Myocyte (in vitro differentiated cells): ENCODE measurements at regions not wholly inside any gene's neighbourhood (a gene's known extent, or its start where the extent isn't known, plus 50 kb on each side); places are given as distances from the start of the nearest gene placed in this dataset.

Source experiments
- DNase-seq: peaks from one replicate; pipeline ENCODE4 v3.0.0-alpha.2; 2012; ENCODE audit warnings: low read depth

GRCh38 chr2:126299469-126299976 is 356.4 kb upstream of the GYPC start:
- no peak for DNase-seq

DNA sequence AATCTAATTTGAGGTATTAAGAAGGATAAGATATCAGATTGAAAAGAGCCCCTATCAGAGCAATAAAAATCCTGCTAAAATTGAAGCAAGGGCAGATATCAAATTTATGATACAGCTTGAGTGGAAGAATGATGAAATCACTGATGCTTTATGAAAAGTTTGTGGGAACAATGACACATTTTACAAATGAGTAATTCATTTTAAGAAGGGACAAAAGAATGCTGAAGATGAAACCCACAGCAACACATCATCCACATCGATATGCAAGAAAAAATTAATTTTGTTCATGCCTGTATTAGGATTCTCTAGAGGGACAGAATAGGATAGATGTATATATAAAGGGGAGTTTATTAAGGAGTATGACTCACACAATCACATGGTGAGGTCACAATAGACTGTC is 355.6 kb upstream of the GYPC start:
- DNase-seq: no peak

DNA sequence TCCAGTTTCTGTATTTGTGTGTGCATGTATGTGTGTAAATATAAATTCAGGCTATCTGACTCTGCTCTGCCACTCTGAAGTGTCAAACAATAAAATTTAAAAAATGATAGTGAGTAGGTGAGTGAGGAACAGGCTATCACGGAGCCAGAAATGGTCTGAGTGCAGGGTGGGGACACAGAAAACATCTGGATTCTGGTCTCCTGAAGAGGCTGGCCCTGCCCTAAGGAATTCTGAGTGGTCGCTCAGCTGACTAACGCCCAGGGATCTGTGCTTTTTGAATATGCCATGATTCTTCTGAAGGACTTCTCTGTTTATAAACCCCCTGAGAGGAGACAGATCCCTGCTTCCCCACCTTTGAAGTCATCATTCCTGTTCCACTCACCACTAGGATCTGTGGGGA is 353.9 kb upstream of the GYPC start:
- no peak for DNase-seq

DNA sequence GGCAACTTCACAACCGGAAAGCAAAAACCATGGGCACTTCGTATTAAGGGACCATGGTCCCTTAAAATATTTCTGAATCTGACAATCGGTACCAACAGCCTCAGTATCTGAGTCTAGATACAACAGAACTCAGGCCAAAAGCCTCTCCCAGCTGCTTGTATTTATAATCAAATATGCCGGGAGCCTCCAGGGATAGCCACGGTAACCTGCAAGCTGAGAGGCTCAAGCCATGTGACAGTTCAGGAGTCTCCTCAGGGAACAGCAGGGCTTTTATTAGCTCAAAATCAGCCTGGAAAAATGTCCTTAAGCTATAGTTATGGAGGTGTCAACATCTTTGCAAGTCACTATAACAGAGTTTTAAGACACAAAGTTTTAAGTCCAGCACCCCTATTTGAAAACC is 352.8 kb upstream of the GYPC start:
- no peak for DNase-seq

- no peak for DNase-seq
Measured at GRCh38 chr2:126304154-126304553, 351.8 kb upstream of the GYPC start.

DNA sequence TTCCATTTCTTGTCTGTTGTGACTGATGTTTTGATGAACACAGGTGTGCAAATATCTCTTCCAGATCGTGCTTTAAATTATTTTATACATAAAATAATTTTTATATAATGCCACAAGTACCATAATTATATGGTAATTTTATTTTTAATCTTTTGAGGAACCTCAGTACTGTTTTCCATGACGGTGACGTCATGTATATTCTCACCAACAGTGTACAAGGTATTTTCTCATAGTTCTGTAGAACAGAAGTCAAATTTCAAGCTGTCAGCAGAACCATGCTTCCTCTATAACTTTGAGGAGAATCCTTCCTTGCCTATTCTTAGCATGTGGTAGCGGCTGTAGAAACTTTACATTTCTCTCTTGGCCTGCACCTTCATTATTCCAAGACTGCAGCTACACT is 349.4 kb upstream of the GYPC start:
- no peak for DNase-seq

- DNase-seq: no peak
Measured at GRCh38 chr2:126307740-126308139, 348.2 kb upstream of the GYPC start.

DNA sequence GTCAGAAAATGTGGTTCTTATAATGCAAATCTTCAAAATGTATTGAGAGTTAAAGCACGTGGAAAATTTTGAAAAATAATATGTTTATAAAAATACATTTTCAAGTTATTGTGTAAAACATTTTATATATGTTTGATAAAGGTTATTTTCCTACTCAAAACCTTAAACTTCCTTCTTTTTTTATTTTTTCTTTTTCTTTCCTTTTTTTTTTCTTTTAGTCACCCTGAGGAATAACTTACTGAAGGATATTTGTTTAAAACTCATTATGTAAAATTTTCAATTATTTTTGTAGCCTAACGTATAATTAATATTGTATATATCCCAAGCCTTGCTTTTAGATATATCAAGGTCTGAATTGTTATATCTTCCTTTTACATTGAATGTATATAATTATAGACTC is 346.8 kb upstream of the GYPC start:
- no peak for DNase-seq

DNA sequence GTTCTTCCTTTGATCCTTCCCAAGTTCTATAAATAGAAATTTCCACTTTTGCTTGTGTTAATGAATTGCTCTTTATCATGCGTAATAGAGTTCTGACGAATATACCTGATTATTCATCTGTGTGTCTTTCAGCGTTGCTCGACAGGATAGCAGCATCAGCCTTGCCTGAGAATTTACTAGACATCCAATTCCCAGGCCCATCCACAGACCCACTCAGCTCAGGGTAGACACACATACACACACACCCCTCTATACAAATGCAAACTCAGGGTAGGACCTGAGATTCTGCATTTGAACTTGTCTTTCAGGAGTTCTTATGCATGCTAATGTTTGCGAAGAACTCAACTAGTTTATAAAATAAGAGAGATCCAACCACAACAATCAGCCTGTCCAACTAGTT is 343.4 kb upstream of the GYPC start:
- DNase-seq: no peak

DNA sequence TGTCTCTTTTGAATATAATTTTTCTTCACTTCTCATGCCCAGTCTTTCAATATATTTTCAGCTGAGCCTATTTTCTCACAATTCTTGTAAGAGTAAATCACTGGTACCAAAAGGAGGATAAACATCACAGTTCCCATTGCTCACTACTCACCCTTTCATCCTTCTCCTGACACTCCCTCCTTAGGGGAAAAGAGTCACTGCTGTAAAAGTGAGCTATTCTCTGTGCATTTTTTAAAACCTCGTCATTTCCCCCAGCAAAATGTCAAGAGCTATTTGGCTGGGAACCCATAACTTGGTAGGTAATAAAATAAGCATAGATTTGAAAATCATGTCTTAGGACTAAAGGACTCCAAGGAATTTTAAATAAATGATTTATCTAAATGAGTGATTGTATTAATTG is 340.1 kb upstream of the GYPC start:
- DNase-seq: no peak

DNA sequence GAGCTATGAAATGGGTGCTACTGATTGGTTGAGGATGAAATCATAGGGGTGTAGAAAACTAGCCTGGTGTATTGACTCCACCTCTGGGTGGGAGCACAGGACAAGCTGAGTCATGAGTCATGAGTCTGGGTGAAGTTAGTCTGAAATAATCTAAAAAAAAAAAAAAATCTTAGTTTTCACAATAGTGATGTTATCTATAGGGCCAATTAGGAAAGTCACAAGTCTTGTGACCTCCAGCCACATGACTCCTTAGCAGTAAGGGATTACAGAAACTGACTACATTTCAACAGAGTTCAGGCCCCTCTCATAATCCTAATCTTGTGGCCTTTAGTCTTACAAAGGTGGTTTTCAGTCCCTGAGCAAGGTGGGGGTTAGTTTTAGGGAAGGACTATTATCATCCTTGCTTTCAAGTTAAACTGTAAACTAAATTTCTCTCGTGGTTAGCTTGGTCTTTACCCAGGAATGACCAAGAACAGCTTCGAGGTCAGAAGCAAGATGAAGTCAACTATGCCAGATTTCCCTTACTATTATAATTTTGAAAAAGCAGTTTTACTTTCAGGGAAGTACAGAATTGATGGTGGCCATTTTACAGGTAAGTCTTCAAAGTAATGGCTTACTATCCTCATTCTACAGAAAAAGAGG is 338.0 kb upstream of the GYPC start:
- DNase-seq: no peak

DNA sequence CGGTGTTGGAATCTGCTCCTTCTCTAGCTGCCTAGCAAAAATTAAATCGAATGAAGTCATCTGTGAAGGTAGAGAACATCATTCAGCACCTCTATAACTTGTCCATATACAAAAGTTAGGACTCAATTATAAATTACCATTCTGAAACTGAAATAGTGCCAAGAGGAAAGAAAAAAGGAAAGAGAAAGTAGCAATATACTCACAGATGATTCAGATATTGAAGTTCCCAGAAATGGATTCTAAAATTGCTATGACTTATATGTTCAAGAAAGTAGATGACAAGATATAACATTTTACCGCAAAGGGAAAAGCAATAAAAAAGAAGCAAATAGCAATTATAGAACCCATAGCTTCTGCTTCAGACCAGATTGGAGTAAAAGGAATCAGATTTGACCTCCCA is 333.6 kb upstream of the GYPC start:
- no peak for DNase-seq

DNA sequence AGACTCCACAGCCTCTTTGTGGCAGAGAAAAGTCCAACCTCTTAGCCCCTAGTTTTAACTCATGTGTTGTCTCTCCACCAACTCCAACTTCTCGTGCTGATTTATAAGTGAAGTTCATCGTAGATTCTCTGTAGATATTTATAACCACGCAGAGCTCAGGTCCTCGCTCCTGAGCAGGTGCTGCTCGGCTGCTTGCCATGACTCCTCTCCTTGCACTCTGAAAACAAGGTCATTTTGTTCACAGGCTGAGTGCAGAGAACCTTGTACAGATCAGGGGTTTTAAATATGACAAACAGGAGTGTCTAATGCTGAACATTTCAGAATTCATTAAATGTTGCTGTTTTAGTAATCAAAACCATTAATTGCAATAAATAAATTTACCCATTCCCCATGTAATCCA is 330.8 kb upstream of the GYPC start:
- DNase-seq: no peak

GRCh38 chr2:126329173-126329572 is 326.8 kb upstream of the GYPC start:
- DNase-seq: no peak

- DNase-seq: no peak
Measured at GRCh38 chr2:126342457-126342856, 313.5 kb upstream of the GYPC start.

DNA sequence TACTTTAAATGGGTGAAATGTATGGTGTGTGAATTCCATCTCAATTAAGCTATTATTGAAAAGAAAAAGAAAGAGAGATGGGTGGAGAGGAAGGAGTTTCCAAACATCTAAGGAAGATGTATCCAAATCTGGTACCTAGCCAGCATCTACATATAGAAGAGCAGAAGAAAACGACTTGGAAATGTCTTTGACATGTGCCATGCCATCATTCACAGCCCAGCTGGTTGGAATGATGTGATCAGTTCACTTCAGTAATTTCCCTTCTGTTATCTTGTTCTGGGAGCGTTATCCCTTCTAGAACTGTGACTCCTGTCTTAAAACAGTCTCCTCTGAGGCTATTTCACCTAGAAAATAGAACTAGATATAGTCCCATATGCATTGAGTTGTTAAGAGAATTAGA is 312.8 kb upstream of the GYPC start:
- no peak for DNase-seq

DNA sequence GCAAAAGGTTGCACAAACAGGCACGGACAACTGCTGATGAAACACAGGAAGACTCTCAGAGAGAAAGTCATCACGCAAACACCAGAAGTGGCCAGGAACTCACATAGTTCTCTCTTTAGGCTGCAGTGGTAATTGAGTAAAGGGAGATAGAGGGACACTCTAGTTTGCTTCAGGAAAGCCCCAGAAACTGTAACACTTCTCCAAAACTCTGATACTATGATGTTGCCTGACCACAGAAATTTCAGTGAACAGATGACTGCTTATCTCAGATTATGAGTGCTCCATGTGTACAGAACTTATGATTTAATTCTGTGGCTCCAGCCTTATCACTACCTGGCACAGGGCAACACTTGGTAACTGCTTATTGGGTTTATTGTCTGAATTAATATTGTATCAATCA is 311.5 kb upstream of the GYPC start:
- no peak for DNase-seq

DNA sequence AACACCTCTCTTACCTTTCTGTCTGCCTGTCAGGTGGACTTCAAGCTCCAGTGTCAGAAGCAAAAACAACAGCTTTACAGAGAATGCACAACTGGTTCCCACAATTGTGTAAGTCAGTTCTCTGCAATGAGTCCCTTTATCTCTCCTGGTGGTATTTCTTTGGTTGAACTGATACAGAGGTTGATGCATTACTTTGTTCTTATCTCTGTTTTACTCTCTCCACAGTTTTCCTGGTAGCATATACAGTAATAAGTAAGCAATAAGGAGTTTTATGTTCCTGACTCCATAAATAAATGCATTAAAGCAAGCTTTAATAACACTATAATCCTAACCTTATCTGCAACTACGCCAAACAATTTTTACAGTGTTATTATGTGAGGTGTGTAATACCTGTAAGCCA is 310.3 kb upstream of the GYPC start:
- no peak for DNase-seq

- DNase-seq: no peak
Measured at GRCh38 chr2:126356631-126357030, 299.3 kb upstream of the GYPC start.

GRCh38 chr2:126358122-126358521 is 297.8 kb upstream of the GYPC start:
- no peak for DNase-seq

DNA sequence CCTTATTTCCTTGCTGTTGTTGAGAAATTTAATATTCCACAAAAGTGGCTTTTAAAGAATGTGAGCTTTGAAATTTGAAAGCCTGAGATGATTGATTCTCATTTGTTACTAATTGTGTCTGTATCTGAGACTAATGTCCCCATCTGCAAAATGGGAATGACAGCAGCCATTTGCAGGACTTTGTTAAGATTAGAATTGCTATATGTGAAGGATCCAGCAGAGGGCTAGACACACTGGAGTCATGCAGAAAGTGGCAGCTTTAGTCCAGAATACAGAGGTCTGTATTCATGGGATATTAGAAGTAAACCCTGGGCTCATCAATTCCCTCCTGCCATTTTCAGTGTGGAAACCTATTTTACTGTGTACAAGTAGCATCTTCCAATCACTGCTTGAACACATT is 296.5 kb upstream of the GYPC start:
- no peak for DNase-seq

- no peak for DNase-seq
Measured at GRCh38 chr2:126367361-126367760, 288.6 kb upstream of the GYPC start.

- DNase-seq: no peak
Measured at GRCh38 chr2:126368758-126369157, 287.2 kb upstream of the GYPC start.

DNA sequence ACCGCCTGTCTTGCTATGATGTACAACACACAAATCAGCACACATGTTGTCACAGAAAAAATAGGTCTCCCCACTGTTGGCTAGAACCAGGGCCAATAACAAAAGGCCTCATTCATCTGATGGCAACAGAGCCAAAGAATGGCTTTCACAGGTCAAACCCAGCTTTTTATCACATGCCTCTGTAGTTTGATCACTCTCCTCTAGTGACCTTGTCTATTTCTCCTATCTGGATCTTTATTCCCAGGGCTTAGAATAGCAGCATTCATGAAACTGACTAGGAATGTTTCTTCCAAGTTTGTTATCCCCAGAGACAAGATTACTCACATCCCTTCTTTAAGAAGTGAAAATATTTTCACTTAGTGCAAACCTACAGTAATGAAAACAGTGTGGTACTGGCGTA is 285.8 kb upstream of the GYPC start:
- DNase-seq: no peak
